GM12878 (cell line): ENCODE measurements at regions not wholly inside any gene's neighbourhood (a gene's known extent, or its start where the extent isn't known, plus 50 kb on each side); places are given as distances from the start of the nearest gene placed in this dataset.

ENCODE experiments used
- ATAC-seq: fragments of 200-7000 bp; cut with Tn5 transposase; 3 replicates; pipeline ENCODE4 v1.9.1; 2020; ENCODE audit warnings: mild to moderate bottlenecking, moderate library complexity
- BruUV-seq: library from RNA; stranded (reverse); fragments of 400-500 nt; replicated peaks from 2 replicates; lab custom pipeline; 2021; lab: Mats Ljungman, UMichigan
- CTCF ChIA-PET: fragments of 300-600 bp; sonication (Branson Sonifier 250); formaldehyde crosslinking; extraction: SDS; loops from one replicate; lab custom pipeline; 2021; ENCODE audit warnings: inconsistent platforms; lab: Yijun Ruan, JAX
- POLR2A ChIA-PET: fragments of 350-600 bp; formaldehyde crosslinking; extraction: SDS; loops from one replicate; lab custom pipeline; 2021; ENCODE audit warnings: inconsistent platforms; lab: Charles Lee
- RAD21 ChIA-PET: fragments of 300-600 bp; sonication (Branson Sonifier 250); formaldehyde crosslinking; loops from one replicate; lab custom pipeline; 2023; ENCODE audit warnings: antibody characterized with exemption; ENCODE audit not compliant: unreplicated experiment; lab: Charles Lee
- SMC1A ChIA-PET: fragments of 300-600 bp; sonication (Branson Sonifier 250); formaldehyde crosslinking; loops from one replicate; lab custom pipeline; 2023; ENCODE audit not compliant: unreplicated experiment, uncharacterized antibody; lab: Charles Lee
- DNase-seq: peaks from one replicate; pipeline ENCODE4 v3.0.0-alpha.2; 2011; ENCODE audit warnings: low read depth, low spot score
- FAIRE-seq: peaks from 3 replicates; lab custom pipeline; 2011; peaks lifted over from hg19 to GRCh38; lab: Jason Lieb, UNC
- H2AFZ ChIP-seq: 2 replicates; pipeline ENCODE4 v1.6.0; 2011; ENCODE audit warnings: low read depth, low read length, control low read depth; ENCODE audit not compliant: control insufficient read depth
- H3K27ac ChIP-seq: 2 replicates; pipeline ENCODE4 v1.5.1; 2011; ENCODE audit warnings: control low read depth; ENCODE audit not compliant: control insufficient read depth, insufficient read depth
- H3K27me3 ChIP-seq, 2 experiments: replicated peaks in 1 of 2; 2 replicates each; pipeline versions ENCODE4 v1.6.0 to v1.6.1; 2011; ENCODE audit warnings: low read length in 1 of 2; ENCODE audit not compliant: control insufficient read depth in 2 of 2, insufficient read depth in 2 of 2
- H3K36me3 ChIP-seq, 2 experiments: 2 replicates each; pipeline ENCODE4 v1.5.1; 2011; ENCODE audit warnings: low read length in 1 of 2; ENCODE audit not compliant: control insufficient read depth in 2 of 2, insufficient read depth in 2 of 2
- H3K4me1 ChIP-seq: 2 replicates; pipeline ENCODE4 v1.6.1; 2011; ENCODE audit warnings: mild to moderate bottlenecking, low read length, moderate library complexity, mixed read lengths; ENCODE audit not compliant: control insufficient read depth, insufficient read depth
- H3K4me2 ChIP-seq: 2 replicates; pipeline ENCODE4 v1.6.0; 2011; ENCODE audit warnings: control low read depth; ENCODE audit not compliant: control insufficient read depth, insufficient read depth
- H3K4me3 ChIP-seq: fragments of 200-600 bp; sonication (generic); 2 replicates; pipeline ENCODE4 v1.5.1; 2016
- H3K79me2 ChIP-seq: 2 replicates; pipeline ENCODE4 v1.6.0; 2011; ENCODE audit warnings: low read length; ENCODE audit not compliant: control insufficient read depth, insufficient read depth
- H3K9ac ChIP-seq: 2 replicates; pipeline ENCODE4 v1.8.0; 2011; ENCODE audit warnings: low read length, control low read depth, mixed read lengths; ENCODE audit not compliant: control insufficient read depth, insufficient read depth
- H3K9me3 ChIP-seq: replicated peaks from 3 replicates; pipeline ENCODE4 v1.5.1; 2011; ENCODE audit warnings: mild to moderate bottlenecking, low read length; ENCODE audit not compliant: control insufficient read depth, insufficient read depth
- H4K20me1 ChIP-seq: 2 replicates; pipeline ENCODE4 v1.6.0; 2011; ENCODE audit not compliant: control insufficient read depth, insufficient read depth
- BHLHE40 ChIP-seq, 2 experiments: fragments of 450-650 bp in 1 of 2; IDR thresholded peaks; 2 replicates each; pipeline ENCODE4 v1.6.1; 2011 to 2017; ENCODE audit warnings: low read depth in 2 of 2, borderline replicate concordance in 1 of 2, improper control_type of control experiment in 1 of 2, low read length in 1 of 2, mild to moderate bottlenecking in 1 of 2
- IRF4 ChIP-seq: IDR thresholded peaks from 2 replicates; pipeline ENCODE4 v1.6.1; 2011; ENCODE audit warnings: low read depth, low read length
- MTA3 ChIP-seq: IDR thresholded peaks from 2 replicates; pipeline ENCODE4 v1.6.1; 2012; ENCODE audit warnings: low read length, inconsistent platforms, borderline replicate concordance
- POLR2A ChIP-seq: IDR thresholded peaks from 2 replicates; pipeline ENCODE4 v1.6.1; 2011; ENCODE audit warnings: low read depth, mild to moderate bottlenecking, low read length
- WGBS: methylation state at CpG from one replicate; pipeline ENCODE4 v1.1.6; 2016; ENCODE audit warnings: low lambda C conversion rate; ENCODE audit not compliant: insufficient replicate concordance, insufficient coverage; ENCODE audit errors: missing lambda C conversion rate; 5-methylcytosine and 5-hydroxymethylcytosine counted together
- in situ Hi-C: fragments of 300-500 bp; cut with MboI; formaldehyde crosslinking; loops from 9 replicates; pipeline ENCODE4 v1.14.3; 2018; ENCODE audit warnings: mixed read lengths
- intact Hi-C: fragments of 100-400 bp; cut with micrococcal nuclease; formaldehyde crosslinking; loops from one replicate; pipeline ENCODE4 v1.14.2; 2022; ENCODE audit not compliant: unreplicated experiment
- TF ChIP-seq, protein P1 (sequence below): fragments of 450-650 bp; formaldehyde crosslinking; IDR thresholded peaks from 2 replicates; pipeline ENCODE4 v1.4.0; 2022; ENCODE audit warnings: mild to moderate bottlenecking, moderate library complexity
- TF ChIP-seq, protein P2 (sequence below): fragments of 450-650 bp; conservative IDR thresholded peaks from 2 replicates; pipeline ENCODE4 v1.6.1; 2017; ENCODE audit warnings: mild to moderate bottlenecking, moderate library complexity

DNA sequence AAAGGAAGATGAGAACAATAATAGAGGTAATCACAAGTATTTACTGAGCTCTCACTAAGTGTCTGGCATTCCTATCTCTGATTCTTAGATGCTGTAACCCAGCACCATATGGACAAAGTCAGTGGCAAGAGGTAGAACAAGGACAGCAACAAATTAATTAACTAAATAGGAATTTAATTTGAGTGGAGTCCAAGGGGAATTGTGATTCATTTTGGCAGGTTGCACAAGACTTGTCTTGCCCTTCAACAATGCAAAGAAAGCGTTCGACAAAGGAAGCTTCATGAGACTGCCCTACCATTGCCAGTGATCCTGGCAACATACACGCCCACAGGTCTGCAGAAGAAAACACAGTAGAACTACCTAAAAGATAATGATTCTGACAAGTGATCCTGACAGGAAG, 221.6 kb downstream of the RBM43 start:
- in situ Hi-C loops, result no loop called here
- TF ChIP-seq, protein P1, sequence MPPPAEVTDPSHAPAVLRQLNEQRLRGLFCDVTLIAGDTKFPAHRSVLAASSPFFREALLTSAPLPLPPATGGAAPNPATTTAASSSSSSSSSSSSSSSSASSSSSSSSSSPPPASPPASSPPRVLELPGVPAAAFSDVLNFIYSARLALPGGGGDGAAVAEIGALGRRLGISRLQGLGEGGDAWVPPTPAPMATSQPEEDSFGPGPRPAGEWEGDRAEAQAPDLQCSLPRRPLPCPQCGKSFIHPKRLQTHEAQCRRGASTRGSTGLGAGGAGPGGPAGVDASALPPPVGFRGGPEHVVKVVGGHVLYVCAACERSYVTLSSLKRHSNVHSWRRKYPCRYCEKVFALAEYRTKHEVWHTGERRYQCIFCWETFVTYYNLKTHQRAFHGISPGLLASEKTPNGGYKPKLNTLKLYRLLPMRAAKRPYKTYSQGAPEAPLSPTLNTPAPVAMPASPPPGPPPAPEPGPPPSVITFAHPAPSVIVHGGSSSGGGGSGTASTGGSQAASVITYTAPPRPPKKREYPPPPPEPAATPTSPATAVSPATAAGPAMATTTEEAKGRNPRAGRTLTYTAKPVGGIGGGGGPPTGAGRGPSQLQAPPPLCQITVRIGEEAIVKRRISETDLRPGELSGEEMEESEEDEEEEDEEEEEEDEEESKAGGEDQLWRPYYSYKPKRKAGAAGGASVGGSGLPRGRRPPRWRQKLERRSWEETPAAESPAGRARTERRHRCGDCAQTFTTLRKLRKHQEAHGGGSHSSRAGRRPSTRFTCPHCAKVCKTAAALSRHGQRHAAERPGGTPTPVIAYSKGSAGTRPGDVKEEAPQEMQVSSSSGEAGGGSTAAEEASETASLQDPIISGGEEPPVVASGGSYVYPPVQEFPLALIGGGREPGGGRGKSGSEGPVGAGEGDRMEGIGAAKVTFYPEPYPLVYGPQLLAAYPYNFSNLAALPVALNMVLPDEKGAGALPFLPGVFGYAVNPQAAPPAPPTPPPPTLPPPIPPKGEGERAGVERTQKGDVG (CRISPR knock-in tag), result no peak
- TF ChIP-seq IRF4 (no peak), BHLHE40 (IDR thresholded peaks at IDR 0.05; ENCODE audit: borderline replicate concordance in 1 of 2, low read depth in 2 of 2, low read length in 1 of 2) (no peak), MTA3 (no peak), POLR2A (no peak)
- TF ChIP-seq, protein P2, sequence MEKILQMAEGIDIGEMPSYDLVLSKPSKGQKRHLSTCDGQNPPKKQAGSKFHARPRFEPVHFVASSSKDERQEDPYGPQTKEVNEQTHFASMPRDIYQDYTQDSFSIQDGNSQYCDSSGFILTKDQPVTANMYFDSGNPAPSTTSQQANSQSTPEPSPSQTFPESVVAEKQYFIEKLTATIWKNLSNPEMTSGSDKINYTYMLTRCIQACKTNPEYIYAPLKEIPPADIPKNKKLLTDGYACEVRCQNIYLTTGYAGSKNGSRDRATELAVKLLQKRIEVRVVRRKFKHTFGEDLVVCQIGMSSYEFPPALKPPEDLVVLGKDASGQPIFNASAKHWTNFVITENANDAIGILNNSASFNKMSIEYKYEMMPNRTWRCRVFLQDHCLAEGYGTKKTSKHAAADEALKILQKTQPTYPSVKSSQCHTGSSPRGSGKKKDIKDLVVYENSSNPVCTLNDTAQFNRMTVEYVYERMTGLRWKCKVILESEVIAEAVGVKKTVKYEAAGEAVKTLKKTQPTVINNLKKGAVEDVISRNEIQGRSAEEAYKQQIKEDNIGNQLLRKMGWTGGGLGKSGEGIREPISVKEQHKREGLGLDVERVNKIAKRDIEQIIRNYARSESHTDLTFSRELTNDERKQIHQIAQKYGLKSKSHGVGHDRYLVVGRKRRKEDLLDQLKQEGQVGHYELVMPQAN, result no peak
- TF ChIP-seq, all 136 proteins: peak for 0
- CTCF ChIA-PET, result interaction anchor here (1.2 to 2.1 kb wide), 2 partner anchors 11 to 20 kb away, joined by 3 to 10 read pairs; no protein-coding TSS in a partner anchor

More for the DNA sequence above, 221.6 kb downstream of the RBM43 start:
- H4K20me1 ChIP-seq, result no peaks in the 10 kb centered on the region
- ChIA-PET RAD21 (no interaction called here), SMC1A (no interaction called here), POLR2A (no interaction called here)
- 0 out of 4 replicates have a peak, but pooled peaks cover 0 to 1% of the 10 kb centered on the region in 2 experiments for H3K27me3 ChIP-seq
- H3K79me2 ChIP-seq, result no peaks in the 10 kb centered on the region
- no TSS peak for BruUV-seq
- no peak for DNase-seq
- no peak overlapping the region for H2AFZ ChIP-seq
- no peak overlapping the region for H3K27ac ChIP-seq
- 19% methylated on average over 3 of the region's 3 CpGs for WGBS
- no peak overlapping the region for H3K9ac ChIP-seq
- no peak for ATAC-seq
- no peaks in the 10 kb centered on the region for H3K9me3 ChIP-seq
- no peak overlapping the region for H3K4me3 ChIP-seq
- no peaks in the 10 kb centered on the region for H3K4me1 ChIP-seq
- FAIRE-seq, result no peak
- no peaks in the 10 kb centered on the region for H3K36me3 ChIP-seq
- intact Hi-C loops, result no loop called here
- no peak overlapping the region for H3K4me2 ChIP-seq
